ENCODE measurements at regions not wholly inside any gene's neighbourhood (a gene's known extent, or its start where the extent isn't known, plus 50 kb on each side); places are given as distances from the start of the nearest gene placed in this dataset.

DNA sequence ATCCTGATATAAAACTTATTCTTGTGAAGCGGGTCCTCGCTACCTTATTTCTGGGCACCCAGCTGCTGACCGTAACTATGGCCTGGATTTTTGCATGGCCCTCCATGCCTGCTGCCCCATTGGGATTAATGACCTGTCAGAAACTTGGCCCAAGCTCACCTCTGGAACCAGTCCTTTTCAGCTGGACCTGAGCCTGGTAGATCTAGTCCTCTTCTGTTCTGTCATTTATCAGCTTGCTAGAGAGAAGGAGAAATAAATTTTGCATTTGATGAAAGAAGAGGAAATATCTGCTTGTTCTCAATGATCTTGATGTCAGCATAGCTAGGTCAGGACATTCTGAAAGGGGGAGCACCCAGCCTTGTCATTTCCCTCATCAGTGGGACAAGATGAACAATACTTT is 387.8 kb upstream of the LARGE1 start:
- H2BK120ac ChIP-seq (ENCODE audit: low read depth, low read length) = no peak overlapping the region
- no peak overlapping the region for H2BK5ac ChIP-seq (ENCODE audit: low read depth, low read length, poor library complexity, severe bottlenecking)
- H3K18ac ChIP-seq (ENCODE audit: low read depth in 1 of 2, low read length in 2 of 2) = no peak overlapping the region
- 79% methylated on average over 3 of the region's 3 CpGs for WGBS
- no peak overlapping the region for H3K14ac ChIP-seq (ENCODE audit: low read length in 2 of 2)
- no peak overlapping the region for H2BK15ac ChIP-seq (ENCODE audit: low read depth, poor library complexity, severe bottlenecking)
- no peaks in the 10 kb centered on the region for H3K36me3 ChIP-seq (ENCODE audit: control insufficient read depth in 1 of 2, insufficient read depth in 2 of 2, low read depth in 1 of 2, low read length in 2 of 2)
- H4K8ac ChIP-seq (ENCODE audit: low read length) = no peak overlapping the region
- no peak overlapping the region for H3K4me2 ChIP-seq (ENCODE audit: low read length, poor library complexity, severe bottlenecking)
- H3K4me1 ChIP-seq (ENCODE audit: control insufficient read depth, insufficient read depth, low read depth, low read length) = no peaks in the 10 kb centered on the region
- H3K79me1 ChIP-seq (replicated peaks; ENCODE audit: low read length, poor library complexity, severe bottlenecking) = no peaks in the 10 kb centered on the region
- no peak overlapping the region for H3K4ac ChIP-seq (ENCODE audit: low read depth in 1 of 2, low read length in 2 of 2)
- no peak overlapping the region for H3K27ac ChIP-seq (ENCODE audit: low read length, poor library complexity, severe bottlenecking)
- no peak overlapping the region for H3K9ac ChIP-seq (ENCODE audit: low read length)
- no peak for DNase-seq
- H3K4me3 ChIP-seq (ENCODE audit: insufficient read depth in 1 of 2, low read depth in 1 of 2, low read length in 2 of 2) = no peak overlapping the region
- H3K23ac ChIP-seq (ENCODE audit: low read length in 2 of 2) = no peak overlapping the region
- H3K9me3 ChIP-seq (ENCODE audit: control insufficient read depth, low read length) = no peaks in the 10 kb centered on the region
- no peaks in the 10 kb centered on the region for H3K27me3 ChIP-seq (ENCODE audit: control insufficient read depth in 1 of 2, insufficient read depth in 1 of 2, low read length in 2 of 2)
- no peak overlapping the region for H4K91ac ChIP-seq (ENCODE audit: low read length)
- H2AFZ ChIP-seq (ENCODE audit: low read depth, low read length) = no peak overlapping the region
- H2BK12ac ChIP-seq (ENCODE audit: low read length in 2 of 2) = no peak overlapping the region
- no peak overlapping the region for H2AK5ac ChIP-seq (ENCODE audit: low read length, severe bottlenecking)

- Histone ChIP-seq H2BK15ac (ENCODE audit: low read depth, poor library complexity, severe bottlenecking) (no peak overlapping the region), H3K9ac (ENCODE audit: low read length) (no peak overlapping the region), H3K9me3 (ENCODE audit: control insufficient read depth, low read length) (peaks cover 6% of the 10 kb centered on the region), H2AK5ac (ENCODE audit: low read length, severe bottlenecking) (no peak overlapping the region), H2BK5ac (ENCODE audit: low read depth, low read length, poor library complexity, severe bottlenecking) (no peak overlapping the region), H3K23ac (ENCODE audit: low read length in 2 of 2) (no peak overlapping the region), H3K79me1 (replicated peaks; ENCODE audit: low read length, poor library complexity, severe bottlenecking) (no peaks in the 10 kb centered on the region), H2AFZ (ENCODE audit: low read depth, low read length) (no peak overlapping the region), H4K91ac (ENCODE audit: low read length) (no peak overlapping the region), H3K4me2 (ENCODE audit: low read length, poor library complexity, severe bottlenecking) (no peak overlapping the region), H3K27me3 (ENCODE audit: control insufficient read depth in 1 of 2, insufficient read depth in 1 of 2, low read length in 2 of 2) (no peaks in the 10 kb centered on the region), H3K4ac (ENCODE audit: low read depth in 1 of 2, low read length in 2 of 2) (no peak overlapping the region), H2BK12ac (ENCODE audit: low read length in 2 of 2) (no peak overlapping the region), H3K4me1 (ENCODE audit: control insufficient read depth, insufficient read depth, low read depth, low read length) (no peaks in the 10 kb centered on the region), H2BK120ac (ENCODE audit: low read depth, low read length) (no peak overlapping the region), H3K14ac (ENCODE audit: low read length in 2 of 2) (no peak overlapping the region), H3K18ac (ENCODE audit: low read depth in 1 of 2, low read length in 2 of 2) (no peak overlapping the region), H4K8ac (ENCODE audit: low read length) (no peak overlapping the region), H3K27ac (ENCODE audit: low read length, poor library complexity, severe bottlenecking) (no peak overlapping the region), H3K36me3 (ENCODE audit: control insufficient read depth in 1 of 2, insufficient read depth in 2 of 2, low read depth in 1 of 2, low read length in 2 of 2) (no peaks in the 10 kb centered on the region), H3K4me3 (ENCODE audit: insufficient read depth in 1 of 2, low read depth in 1 of 2, low read length in 2 of 2) (no peak overlapping the region)
- no peak for DNase-seq
- WGBS = 63% methylated on average over 3 of the region's 3 CpGs
These were observed 399.1 kb upstream of the LARGE1 start for GRCh38 chr22:34319346-34319745.

- no peak for DNase-seq
- Histone ChIP-seq H2AFZ (ENCODE audit: low read depth, low read length) (peak overlapping the region; percentile 14), H3K4ac (ENCODE audit: low read depth in 1 of 2, low read length in 2 of 2) (no peak overlapping the region), H3K4me2 (ENCODE audit: low read length, poor library complexity, severe bottlenecking) (no peak overlapping the region), H3K14ac (ENCODE audit: low read length in 2 of 2) (no peak overlapping the region), H4K91ac (ENCODE audit: low read length) (no peak overlapping the region), H4K8ac (ENCODE audit: low read length) (no peak overlapping the region), H3K27me3 (ENCODE audit: control insufficient read depth in 1 of 2, insufficient read depth in 1 of 2, low read length in 2 of 2) (no peaks in the 10 kb centered on the region), H3K36me3 (ENCODE audit: control insufficient read depth in 1 of 2, insufficient read depth in 2 of 2, low read depth in 1 of 2, low read length in 2 of 2) (no peaks in the 10 kb centered on the region), H3K4me3 (ENCODE audit: insufficient read depth in 1 of 2, low read depth in 1 of 2, low read length in 2 of 2) (no peak overlapping the region), H3K27ac (ENCODE audit: low read length, poor library complexity, severe bottlenecking) (no peak overlapping the region), H2BK15ac (ENCODE audit: low read depth, poor library complexity, severe bottlenecking) (no peak overlapping the region), H3K4me1 (ENCODE audit: control insufficient read depth, insufficient read depth, low read depth, low read length) (no peaks in the 10 kb centered on the region), H2BK5ac (ENCODE audit: low read depth, low read length, poor library complexity, severe bottlenecking) (no peak overlapping the region), H3K9me3 (ENCODE audit: control insufficient read depth, low read length) (no peaks in the 10 kb centered on the region), H3K18ac (ENCODE audit: low read depth in 1 of 2, low read length in 2 of 2) (no peak overlapping the region), H3K23ac (ENCODE audit: low read length in 2 of 2) (no peak overlapping the region), H3K79me1 (replicated peaks; ENCODE audit: low read length, poor library complexity, severe bottlenecking) (no peaks in the 10 kb centered on the region), H2BK12ac (ENCODE audit: low read length in 2 of 2) (no peak overlapping the region), H2BK120ac (ENCODE audit: low read depth, low read length) (no peak overlapping the region), H2AK5ac (ENCODE audit: low read length, severe bottlenecking) (no peak overlapping the region), H3K9ac (ENCODE audit: low read length) (no peak overlapping the region)
- 69% methylated on average over 3 of the region's 3 CpGs for WGBS
These were observed 404.5 kb upstream of the LARGE1 start for GRCh38 chr22:34324763-34325162.

DNA sequence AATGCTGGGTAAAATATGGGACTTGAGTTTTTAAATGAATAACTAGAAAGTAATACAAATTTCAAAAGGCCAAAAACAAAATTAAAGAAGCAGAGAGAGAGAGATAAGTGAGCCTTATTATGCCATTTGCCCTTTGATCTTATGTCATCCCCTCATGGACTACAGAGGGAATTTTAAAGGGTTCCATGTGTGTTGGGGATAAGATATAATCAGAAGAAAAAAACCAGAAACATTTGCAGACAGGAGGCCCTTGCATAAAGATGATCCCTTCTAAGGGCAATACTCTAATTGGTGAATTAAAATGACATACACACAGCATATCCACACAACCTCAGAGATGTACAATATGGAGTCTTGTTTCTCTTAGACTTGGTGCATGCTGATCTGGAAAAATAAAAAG is 406.6 kb upstream of the LARGE1 start:
- no peak overlapping the region for H3K9ac ChIP-seq (ENCODE audit: low read length)
- H3K4me1 ChIP-seq (ENCODE audit: control insufficient read depth, insufficient read depth, low read depth, low read length) = no peaks in the 10 kb centered on the region
- no peak overlapping the region for H4K91ac ChIP-seq (ENCODE audit: low read length)
- H2BK120ac ChIP-seq (ENCODE audit: low read depth, low read length) = no peak overlapping the region
- no peaks in the 10 kb centered on the region for H3K9me3 ChIP-seq (ENCODE audit: control insufficient read depth, low read length)
- H4K8ac ChIP-seq (ENCODE audit: low read length) = no peak overlapping the region
- H3K79me1 ChIP-seq (replicated peaks; ENCODE audit: low read length, poor library complexity, severe bottlenecking) = no peaks in the 10 kb centered on the region
- no peak for DNase-seq
- H3K4me3 ChIP-seq (ENCODE audit: insufficient read depth in 1 of 2, low read depth in 1 of 2, low read length in 2 of 2) = no peak overlapping the region
- no peaks in the 10 kb centered on the region for H3K27me3 ChIP-seq (ENCODE audit: control insufficient read depth in 1 of 2, insufficient read depth in 1 of 2, low read length in 2 of 2)
- H3K27ac ChIP-seq (ENCODE audit: low read length, poor library complexity, severe bottlenecking) = no peak overlapping the region
- no peak overlapping the region for H2BK15ac ChIP-seq (ENCODE audit: low read depth, poor library complexity, severe bottlenecking)
- H3K23ac ChIP-seq (ENCODE audit: low read length in 2 of 2) = no peak overlapping the region
- no peak overlapping the region for H2BK5ac ChIP-seq (ENCODE audit: low read depth, low read length, poor library complexity, severe bottlenecking)
- H3K18ac ChIP-seq (ENCODE audit: low read depth in 1 of 2, low read length in 2 of 2) = no peak overlapping the region
- H3K4me2 ChIP-seq (ENCODE audit: low read length, poor library complexity, severe bottlenecking) = no peak overlapping the region
- H3K36me3 ChIP-seq (ENCODE audit: control insufficient read depth in 1 of 2, insufficient read depth in 2 of 2, low read depth in 1 of 2, low read length in 2 of 2) = no peaks in the 10 kb centered on the region
- no peak overlapping the region for H2AFZ ChIP-seq (ENCODE audit: low read depth, low read length)
- H2BK12ac ChIP-seq (ENCODE audit: low read length in 2 of 2) = no peak overlapping the region
- no peak overlapping the region for H3K4ac ChIP-seq (ENCODE audit: low read depth in 1 of 2, low read length in 2 of 2)
- no peak overlapping the region for H2AK5ac ChIP-seq (ENCODE audit: low read length, severe bottlenecking)
- H3K14ac ChIP-seq (ENCODE audit: low read length in 2 of 2) = no peak overlapping the region

Measured in mesenchymal stem cell (in vitro differentiated cells and primary cell).